Esophagus squamous epithelium (tissue), 5 donors: ENCODE measurements at regions not wholly inside any gene's neighbourhood (a gene's known extent, or its start where the extent isn't known, plus 50 kb on each side); places are given as distances from the start of the nearest gene placed in this dataset.
A peak's percentile ranks its signal among the peaks of the same experiment; 100 is the strongest.

Experiments
- DNase-seq: peaks from one replicate; lab custom pipeline; 2025; lab: John Stamatoyannopoulos, UW
- H3K27ac ChIP-seq, 4 donors: fragments of 200-600 bp; sonication (generic); one replicate each; pipeline ENCODE4 v1.5.1; 2016 to 2019; ENCODE audit warnings: mild to moderate bottlenecking in 1 of 4
- H3K27me3 ChIP-seq, 4 donors: fragments of 200-600 bp; sonication (generic); 1 replicate in 3 of 4; 2 replicates in 1 of 4; pipeline versions ENCODE4 v1.5.1 to v1.6.0; 2017 to 2021; ENCODE audit warnings: antibody characterized with exemption in 1 of 4
- H3K36me3 ChIP-seq, 3 donors: fragments of 200-600 bp; sonication (generic); one replicate each; pipeline ENCODE4 v1.5.1; 2016 to 2019
- H3K4me1 ChIP-seq, 3 donors: fragments of 200-600 bp; sonication (generic); one replicate each; pipeline ENCODE4 v1.5.1; 2017 to 2019
- H3K4me3 ChIP-seq, 4 donors: fragments of 200-600 bp; sonication (generic); 1 replicate in 3 of 4; 2 replicates in 1 of 4; pipeline ENCODE4 v1.5.1; 2016 to 2019; ENCODE audit warnings: mild to moderate bottlenecking in 2 of 4, moderate library complexity in 1 of 4
- H3K9me3 ChIP-seq, 3 donors: fragments of 200-600 bp; sonication (generic); one replicate each; pipeline ENCODE4 v1.5.1; 2016 to 2019
- CTCF ChIP-seq, 6 experiments: fragments of 450-650 bp in 4 of 6; fragments of 200-600 bp in 2 of 6; sonication (generic) in 2 of 6; IDR thresholded peaks; one replicate each; pipeline ENCODE4 v1.5.1; 2016 to 2019; ENCODE audit warnings: antibody characterized with exemption in 6 of 6, mild to moderate bottlenecking in 4 of 6, moderate library complexity in 4 of 6
- POLR2A ChIP-seq, 4 donors: fragments of 450-650 bp; IDR thresholded peaks; one replicate each; pipeline ENCODE4 v1.6.1; 2017; ENCODE audit warnings: antibody characterized with exemption in 4 of 4, mild to moderate bottlenecking in 4 of 4, moderate library complexity in 3 of 4
- WGBS, 2 donors: methylation state at CpG; one replicate each; pipeline ENCODE4 v1.1.5; 2018; 5-methylcytosine and 5-hydroxymethylcytosine counted together
- intact Hi-C: fragments of 100-400 bp; cut with DNase I; formaldehyde crosslinking; loops from one replicate; pipeline ENCODE4 v1.15.0; 2022
- donor health status: DM: yes; HTN: yes; CAD: no.

- no peaks in the 10 kb centered on the region for H3K36me3 ChIP-seq
- no peak for DNase-seq
- H3K9me3 ChIP-seq: no peaks in the 10 kb centered on the region
- H3K27ac ChIP-seq: no peak overlapping the region
- TF ChIP-seq CTCF (IDR thresholded peaks at IDR 0.05): no peak
- TF ChIP-seq POLR2A (IDR thresholded peaks at IDR 0.05): no peak
- no peaks in the 10 kb centered on the region for H3K27me3 ChIP-seq
- H3K4me1 ChIP-seq: no peaks in the 10 kb centered on the region
- 50 to 100% methylated on average over 1 of the region's 1 CpG for WGBS, 2 donors
- H3K4me3 ChIP-seq: no peak overlapping the region
- intact Hi-C loops: no loop called here
These were observed 58.9 kb downstream of the NUDT11 start for GRCh38 chrX:51437521-51437920.

GRCh38 chrX:51435101-51435500 is 61.3 kb downstream of the NUDT11 start:
- Histone ChIP-seq H3K27me3 (no peaks in the 10 kb centered on the region), H3K27ac (no peak overlapping the region), H3K4me1 (no peaks in the 10 kb centered on the region), H3K9me3 (no peaks in the 10 kb centered on the region), H3K36me3 (no peaks in the 10 kb centered on the region), H3K4me3 (no peak overlapping the region)
- DNase-seq: no peak
- intact Hi-C loops: no loop called here
- 60 to 67% methylated on average over 1 of the region's 1 CpG for WGBS, 2 donors
- no peak for TF ChIP-seq CTCF (IDR thresholded peaks at IDR 0.05)
- no peak for TF ChIP-seq POLR2A (IDR thresholded peaks at IDR 0.05)

GRCh38 chrX:51421972-51422597 is 74.3 kb downstream of the NUDT11 start:
- intact Hi-C loops: no loop called here
- Histone ChIP-seq H3K27me3 (no peaks in the 10 kb centered on the region), H3K9me3 (no peaks in the 10 kb centered on the region), H3K4me1 (no peaks in the 10 kb centered on the region), H3K36me3 (no peaks in the 10 kb centered on the region), H3K4me3 (no peak overlapping the region), H3K27ac (no peak overlapping the region)
- WGBS, 2 donors: 48 to 76% methylated on average over 4 of the region's 4 CpGs
- TF ChIP-seq POLR2A (IDR thresholded peaks at IDR 0.05): no peak
- no peak for TF ChIP-seq CTCF (IDR thresholded peaks at IDR 0.05)
- DNase-seq: no peak

GRCh38 chrX:51420610-51421009 is 75.8 kb downstream of the NUDT11 start:
- Histone ChIP-seq H3K27me3 (no peaks in the 10 kb centered on the region), H3K4me3 (no peak overlapping the region), H3K4me1 (no peaks in the 10 kb centered on the region), H3K36me3 (no peaks in the 10 kb centered on the region), H3K9me3 (no peaks in the 10 kb centered on the region), H3K27ac (no peak overlapping the region)
- WGBS, 2 donors: 3 to 9% methylated on average over 4 to 5 of the region's 5 CpGs
- no peak for DNase-seq
- intact Hi-C loops: no loop called here
- no peak for TF ChIP-seq POLR2A (IDR thresholded peaks at IDR 0.05)
- peak; percentile 28 to 74 (median 43) for TF ChIP-seq CTCF (IDR thresholded peaks at IDR 0.05)

- Histone ChIP-seq H3K36me3 (no peaks in the 10 kb centered on the region), H3K27ac (no peak overlapping the region), H3K27me3 (no peaks in the 10 kb centered on the region), H3K4me3 (no peak overlapping the region), H3K9me3 (no peaks in the 10 kb centered on the region), H3K4me1 (no peaks in the 10 kb centered on the region)
- TF ChIP-seq CTCF (IDR thresholded peaks at IDR 0.05) (no peak), POLR2A (IDR thresholded peaks at IDR 0.05) (no peak)
- intact Hi-C loops: no loop called here
- no peak for DNase-seq
- WGBS, 2 donors: 72 to 80% methylated on average over 4 to 5 of the region's 5 CpGs
These were observed 75.8 kb downstream of the NUDT10 start for GRCh38 chrX:51408462-51408861.
